Nephron (organoid): ENCODE measurements at regions not wholly inside any gene's neighbourhood (a gene's known extent, or its start where the extent isn't known, plus 50 kb on each side); places are given as distances from the start of the nearest gene placed in this dataset.
A peak's percentile ranks its signal among the peaks of the same experiment; 100 is the strongest.

Experiments
- H3K27ac Mint-ChIP-seq, 3 experiments: 2 replicates each; pipeline ENCODE4 v1.8.0; 2020; ENCODE audit warnings: mixed read lengths in 3 of 3, mild to moderate bottlenecking in 2 of 3, moderate library complexity in 1 of 3
- H3K27me3 Mint-ChIP-seq: 2 replicates; pipeline ENCODE4 v1.8.0; 2021; ENCODE audit warnings: low read depth, mild to moderate bottlenecking, moderate library complexity, mixed read lengths
- H3K36me3 Mint-ChIP-seq: 2 replicates; pipeline ENCODE4 v1.8.0; 2020; ENCODE audit warnings: low read depth, mixed read lengths
- H3K4me1 Mint-ChIP-seq: 2 replicates; pipeline ENCODE4 v1.8.0; 2020; ENCODE audit warnings: mixed read lengths
- H3K4me3 Mint-ChIP-seq, 3 experiments: 2 replicates each; pipeline ENCODE4 v1.8.0; 2020; ENCODE audit warnings: mild to moderate bottlenecking in 3 of 3, mixed read lengths in 3 of 3, moderate library complexity in 2 of 3
- H3K9me3 Mint-ChIP-seq: 2 replicates; pipeline ENCODE4 v1.8.0; 2020; ENCODE audit warnings: mixed read lengths
- TF ChIP-seq, protein P1 (sequence below), 3 experiments: fragments of 200-600 bp; sonication (generic); IDR thresholded peaks; one replicate each; pipeline ENCODE4 v1.5.0; 2021; ENCODE audit warnings: antibody characterized with exemption in 3 of 3; ENCODE audit not compliant: unreplicated experiment in 3 of 3

DNA sequence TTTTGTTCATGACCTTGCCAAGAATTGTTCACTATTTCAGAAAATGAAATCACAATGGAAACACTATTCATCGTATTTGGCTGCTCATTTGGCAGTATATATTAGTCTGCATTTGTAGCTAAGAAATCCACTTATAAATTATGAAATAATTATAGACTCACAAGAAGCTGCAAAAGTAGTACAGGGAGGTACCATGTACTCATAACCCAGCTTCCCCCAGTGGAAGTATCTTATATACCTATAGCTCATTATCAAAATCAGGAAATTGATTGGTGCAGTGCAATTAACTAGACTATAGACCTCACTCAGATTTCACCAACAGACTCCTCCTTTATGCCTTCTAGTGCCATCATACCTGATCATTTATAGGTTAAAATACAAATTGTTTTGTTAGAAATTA is 178.8 kb upstream of the VASH1 start:
- H3K27me3 Mint-ChIP-seq, result peaks cover 17% of the 10 kb centered on the region
- TF ChIP-seq, protein P1, sequence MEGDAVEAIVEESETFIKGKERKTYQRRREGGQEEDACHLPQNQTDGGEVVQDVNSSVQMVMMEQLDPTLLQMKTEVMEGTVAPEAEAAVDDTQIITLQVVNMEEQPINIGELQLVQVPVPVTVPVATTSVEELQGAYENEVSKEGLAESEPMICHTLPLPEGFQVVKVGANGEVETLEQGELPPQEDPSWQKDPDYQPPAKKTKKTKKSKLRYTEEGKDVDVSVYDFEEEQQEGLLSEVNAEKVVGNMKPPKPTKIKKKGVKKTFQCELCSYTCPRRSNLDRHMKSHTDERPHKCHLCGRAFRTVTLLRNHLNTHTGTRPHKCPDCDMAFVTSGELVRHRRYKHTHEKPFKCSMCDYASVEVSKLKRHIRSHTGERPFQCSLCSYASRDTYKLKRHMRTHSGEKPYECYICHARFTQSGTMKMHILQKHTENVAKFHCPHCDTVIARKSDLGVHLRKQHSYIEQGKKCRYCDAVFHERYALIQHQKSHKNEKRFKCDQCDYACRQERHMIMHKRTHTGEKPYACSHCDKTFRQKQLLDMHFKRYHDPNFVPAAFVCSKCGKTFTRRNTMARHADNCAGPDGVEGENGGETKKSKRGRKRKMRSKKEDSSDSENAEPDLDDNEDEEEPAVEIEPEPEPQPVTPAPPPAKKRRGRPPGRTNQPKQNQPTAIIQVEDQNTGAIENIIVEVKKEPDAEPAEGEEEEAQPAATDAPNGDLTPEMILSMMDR (IDR thresholded peaks at IDR 0.05; ENCODE audit: unreplicated experiment in 3 of 3), result no peak
- H3K4me3 Mint-ChIP-seq, result no peak overlapping the region
- H3K36me3 Mint-ChIP-seq, result no peaks in the 10 kb centered on the region
- no peak overlapping the region for H3K27ac Mint-ChIP-seq
- peaks cover 20% of the 10 kb centered on the region for H3K4me1 Mint-ChIP-seq
- H3K9me3 Mint-ChIP-seq, result peaks cover 5% of the 10 kb centered on the region

DNA sequence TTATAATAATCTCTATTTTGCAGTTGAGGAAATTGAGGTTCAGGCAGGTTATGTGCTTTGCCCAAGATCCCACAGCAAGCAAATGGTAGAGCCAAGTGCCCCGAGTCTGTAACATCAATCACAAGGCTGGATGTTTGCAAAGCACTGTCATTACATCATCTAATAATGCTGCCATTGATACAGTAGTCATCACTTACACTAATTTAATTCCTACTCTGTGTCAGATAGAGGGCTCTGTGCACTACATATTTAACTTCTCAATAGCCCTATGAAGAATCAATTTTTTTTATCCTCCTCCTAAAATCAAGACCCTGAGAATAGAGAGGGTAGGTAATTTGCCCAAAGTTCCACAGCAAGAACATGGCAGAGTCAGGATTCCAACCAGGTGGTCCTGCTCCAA is 178.1 kb upstream of the VASH1 start:
- Mint-ChIP-seq H3K27me3 (peaks cover 16% of the 10 kb centered on the region), H3K4me3 (no peak overlapping the region), H3K4me1 (peaks cover 20% of the 10 kb centered on the region), H3K36me3 (no peaks in the 10 kb centered on the region), H3K9me3 (peaks cover 5% of the 10 kb centered on the region), H3K27ac (no peak overlapping the region)
- TF ChIP-seq, protein P1 (IDR thresholded peaks at IDR 0.05; ENCODE audit: unreplicated experiment in 3 of 3), result no peak

DNA sequence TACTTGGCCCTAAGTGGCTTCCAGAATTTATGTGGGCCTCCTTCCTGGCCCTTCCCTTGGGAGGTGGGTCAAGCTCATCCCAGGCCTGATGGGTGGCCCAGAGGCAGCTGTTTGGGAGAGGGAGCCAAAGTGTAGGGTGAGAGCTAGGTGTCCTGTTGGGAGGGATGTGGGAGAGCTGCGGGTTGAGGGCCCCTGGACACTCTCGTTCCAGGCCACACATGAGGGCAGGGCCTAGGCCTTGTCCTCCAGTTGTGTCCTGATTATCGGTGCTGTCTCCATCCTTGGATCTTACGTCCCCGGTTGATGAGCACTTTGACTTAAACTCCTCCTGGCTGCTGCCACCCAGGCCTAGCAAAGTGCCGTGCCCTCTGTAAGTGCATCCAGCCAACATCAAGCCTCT is 177.5 kb upstream of the VASH1 start:
- Mint-ChIP-seq H3K36me3 (no peaks in the 10 kb centered on the region), H3K27me3 (peaks cover 10% of the 10 kb centered on the region), H3K4me1 (peaks cover 20% of the 10 kb centered on the region), H3K4me3 (no peak overlapping the region), H3K27ac (peak overlapping the region in 1 of 3 experiments; percentile 54), H3K9me3 (peaks cover 5% of the 10 kb centered on the region)
- TF ChIP-seq, protein P1 (IDR thresholded peaks at IDR 0.05; ENCODE audit: unreplicated experiment in 3 of 3), result no peak

DNA sequence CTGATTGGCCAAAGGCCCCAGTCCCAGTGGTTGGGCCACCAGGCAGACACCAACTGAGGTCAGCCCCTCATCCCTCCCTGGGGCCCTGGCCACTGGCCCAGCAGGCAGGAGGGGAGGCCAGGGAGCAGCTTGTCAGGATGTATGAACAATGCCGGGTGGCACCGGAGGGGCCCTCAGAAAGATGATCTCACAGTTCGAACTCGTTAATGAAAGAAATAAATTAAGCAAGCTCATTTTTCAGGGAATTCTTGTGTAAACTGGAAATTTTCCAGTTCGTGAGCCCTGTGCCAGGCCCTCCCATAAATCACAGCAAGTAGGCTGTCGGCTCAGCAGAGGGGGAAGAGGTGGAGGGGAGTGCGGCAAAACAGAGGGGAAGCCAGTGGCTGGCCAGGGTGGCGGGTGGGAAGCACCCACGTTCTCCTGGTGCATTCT is 177.0 kb upstream of the VASH1 start:
- Mint-ChIP-seq H3K27ac (peak overlapping the region in 2 of 3 experiments; percentile 17 to 54), H3K4me1 (peaks cover 20% of the 10 kb centered on the region), H3K36me3 (no peaks in the 10 kb centered on the region), H3K9me3 (peaks cover 7% of the 10 kb centered on the region), H3K4me3 (no peak overlapping the region), H3K27me3 (peaks cover 9% of the 10 kb centered on the region)
- TF ChIP-seq, protein P1 (IDR thresholded peaks at IDR 0.05; ENCODE audit: unreplicated experiment in 3 of 3), result no peak

DNA sequence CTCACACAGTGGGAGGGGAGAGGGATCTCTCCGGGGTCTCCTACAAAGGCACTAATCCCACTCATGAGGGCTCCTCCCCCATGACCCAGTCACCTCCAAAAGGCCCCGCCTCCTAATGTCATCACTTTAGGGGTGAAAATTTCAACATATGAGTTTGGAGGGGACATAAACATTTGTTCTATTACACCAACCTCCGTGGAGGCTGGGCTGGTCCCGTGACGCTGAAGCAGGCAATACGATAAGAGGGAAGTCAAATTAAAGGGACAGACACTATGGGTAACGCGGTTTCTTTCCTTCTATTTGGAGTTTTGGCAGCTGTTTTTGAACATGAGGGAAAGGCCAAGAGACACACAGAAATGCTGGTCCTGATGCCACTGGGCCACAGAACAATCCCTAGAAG is 175.7 kb upstream of the VASH1 start:
- Mint-ChIP-seq H3K36me3 (no peaks in the 10 kb centered on the region), H3K9me3 (peaks cover 8% of the 10 kb centered on the region), H3K4me1 (peaks cover 20% of the 10 kb centered on the region), H3K27me3 (peaks cover 9% of the 10 kb centered on the region), H3K27ac (no peak overlapping the region), H3K4me3 (no peak overlapping the region)
- TF ChIP-seq, protein P1 (IDR thresholded peaks at IDR 0.05; ENCODE audit: unreplicated experiment in 3 of 3), result no peak

DNA sequence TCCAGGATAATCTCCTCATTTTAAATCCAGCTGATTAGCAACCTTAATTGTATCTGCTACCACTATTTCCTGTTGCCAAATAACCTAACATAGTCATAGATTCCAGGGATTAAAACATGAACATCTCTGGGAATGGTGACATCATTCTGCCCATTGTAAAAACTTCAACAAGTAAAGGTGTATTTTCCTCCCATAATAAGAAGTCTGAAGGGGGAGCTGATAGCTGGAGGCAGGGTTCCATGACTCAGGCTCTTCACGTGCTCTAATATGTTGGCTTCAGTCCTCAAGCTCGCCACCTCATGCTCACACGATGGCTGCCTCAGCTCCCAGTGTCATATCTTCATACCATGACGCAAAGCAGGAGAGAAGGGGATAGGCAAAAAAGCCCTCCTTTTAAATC is 172.0 kb upstream of the VASH1 start:
- peaks cover 8% of the 10 kb centered on the region for H3K9me3 Mint-ChIP-seq
- TF ChIP-seq, protein P1 (IDR thresholded peaks at IDR 0.05; ENCODE audit: unreplicated experiment in 3 of 3), result no peak
- H3K27me3 Mint-ChIP-seq, result peaks cover 3% of the 10 kb centered on the region
- H3K36me3 Mint-ChIP-seq, result no peaks in the 10 kb centered on the region
- peaks cover 22% of the 10 kb centered on the region for H3K4me1 Mint-ChIP-seq
- no peak overlapping the region for H3K4me3 Mint-ChIP-seq
- no peak overlapping the region for H3K27ac Mint-ChIP-seq
